OCI-LY1 (cell line): ENCODE measurements at regions not wholly inside any gene's neighbourhood (a gene's known extent, or its start where the extent isn't known, plus 50 kb on each side); places are given as distances from the start of the nearest gene placed in this dataset.

Source experiments
- CTCF ChIP-seq: fragments of 200-600 bp; sonication (generic), shearing (Covaris generic); IDR thresholded peaks from 2 replicates; pipeline ENCODE4 v1.5.1; 2017; ENCODE audit warnings: mild to moderate bottlenecking, antibody characterized with exemption, low read length, moderate library complexity, mixed read lengths
- EZH2 ChIP-seq: fragments of 200-600 bp; sonication (generic), shearing (Covaris generic); IDR thresholded peaks from 2 replicates; pipeline ENCODE4 v1.8.0; 2017; ENCODE audit warnings: borderline replicate concordance, mixed run types, mild to moderate bottlenecking, antibody characterized with exemption, low read length, moderate library complexity, mixed read lengths

GRCh38 chr21:20852866-20853265 lies 145.3 kb upstream of the NCAM2 start:
- no peak for TF ChIP-seq CTCF
- TF ChIP-seq EZH2: no peak
